Endothelial cell of umbilical vein (primary cell): ENCODE measurements at regions not wholly inside any gene's neighbourhood (a gene's known extent, or its start where the extent isn't known, plus 50 kb on each side); places are given as distances from the start of the nearest gene placed in this dataset.

Experiments
- EZH2 ChIP-seq: IDR thresholded peaks from 2 replicates; pipeline ENCODE4 v1.6.1; 2012; ENCODE audit warnings: borderline replicate concordance, low read depth, mild to moderate bottlenecking, moderate library complexity, low read length, inconsistent platforms; ENCODE audit not compliant: severe bottlenecking
- MYC ChIP-seq: IDR thresholded peaks from one replicate; pipeline ENCODE4 v1.6.1; 2011; ENCODE audit warnings: mild to moderate bottlenecking, low read depth, low read length
- POLR2A ChIP-seq: IDR thresholded peaks from 2 replicates; pipeline ENCODE4 v1.6.1; 2012; ENCODE audit warnings: low read depth, mild to moderate bottlenecking, control low read depth, low read length
- POLR2AphosphoS5 ChIP-seq: IDR thresholded peaks from 2 replicates; pipeline ENCODE4 v1.6.1; 2012; ENCODE audit warnings: low read depth, mild to moderate bottlenecking, control low read depth, low read length, moderate library complexity; ENCODE audit not compliant: insufficient read depth
- TF ChIP-seq, protein P1 (sequence below), 2 donors: IDR thresholded peaks; 1 replicate in 1 of 2; 2 replicates in 1 of 2; pipeline ENCODE4 v1.5.1; 2011; ENCODE audit warnings: low read length in 2 of 2, mild to moderate bottlenecking in 2 of 2, moderate library complexity in 2 of 2, control low read depth in 1 of 2, inconsistent platforms in 1 of 2, low read depth in 1 of 2; ENCODE audit not compliant: insufficient read depth in 1 of 2; ENCODE audit errors: extremely low read depth in 1 of 2
- TF ChIP-seq, protein P2 (sequence below): IDR thresholded peaks from 2 replicates; pipeline ENCODE4 v1.6.1; 2011; ENCODE audit not compliant: insufficient read depth, insufficient read length

DNA sequence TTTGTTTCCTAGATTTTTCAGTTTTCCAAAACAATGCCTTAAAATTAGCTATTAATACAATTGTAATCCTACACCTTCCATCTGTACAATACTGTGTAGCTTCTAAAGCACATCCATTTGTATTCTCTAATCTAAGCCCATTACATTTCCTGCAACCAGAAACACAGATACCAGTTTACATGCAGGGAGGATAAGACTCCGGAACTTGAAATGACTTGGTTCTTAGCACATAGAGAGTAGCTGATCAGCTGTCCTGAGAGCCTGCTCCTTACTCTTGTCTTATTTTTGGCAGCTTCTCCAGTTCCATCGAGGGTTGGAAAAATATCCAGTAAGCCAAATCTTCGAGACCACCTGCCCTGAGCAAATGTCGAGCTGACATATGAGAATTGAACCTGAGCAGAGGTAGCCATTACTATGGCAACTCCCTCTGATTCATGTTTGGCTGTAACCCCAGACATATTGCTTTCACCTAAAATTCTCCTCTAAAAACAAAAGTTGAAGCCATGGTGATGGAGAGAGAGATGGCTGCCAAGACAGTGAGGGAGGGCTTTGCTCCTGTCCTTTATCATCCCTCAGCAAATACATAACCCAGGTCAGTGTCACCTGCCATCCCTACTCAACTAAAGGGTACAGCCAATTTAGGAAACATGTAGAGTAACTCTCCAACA lies 542.8 kb downstream of the IRS1 start:
- TF ChIP-seq, protein P1, sequence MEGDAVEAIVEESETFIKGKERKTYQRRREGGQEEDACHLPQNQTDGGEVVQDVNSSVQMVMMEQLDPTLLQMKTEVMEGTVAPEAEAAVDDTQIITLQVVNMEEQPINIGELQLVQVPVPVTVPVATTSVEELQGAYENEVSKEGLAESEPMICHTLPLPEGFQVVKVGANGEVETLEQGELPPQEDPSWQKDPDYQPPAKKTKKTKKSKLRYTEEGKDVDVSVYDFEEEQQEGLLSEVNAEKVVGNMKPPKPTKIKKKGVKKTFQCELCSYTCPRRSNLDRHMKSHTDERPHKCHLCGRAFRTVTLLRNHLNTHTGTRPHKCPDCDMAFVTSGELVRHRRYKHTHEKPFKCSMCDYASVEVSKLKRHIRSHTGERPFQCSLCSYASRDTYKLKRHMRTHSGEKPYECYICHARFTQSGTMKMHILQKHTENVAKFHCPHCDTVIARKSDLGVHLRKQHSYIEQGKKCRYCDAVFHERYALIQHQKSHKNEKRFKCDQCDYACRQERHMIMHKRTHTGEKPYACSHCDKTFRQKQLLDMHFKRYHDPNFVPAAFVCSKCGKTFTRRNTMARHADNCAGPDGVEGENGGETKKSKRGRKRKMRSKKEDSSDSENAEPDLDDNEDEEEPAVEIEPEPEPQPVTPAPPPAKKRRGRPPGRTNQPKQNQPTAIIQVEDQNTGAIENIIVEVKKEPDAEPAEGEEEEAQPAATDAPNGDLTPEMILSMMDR (IDR thresholded peaks at IDR 0.05; ENCODE audit: extremely low read depth in 1 of 2, insufficient read depth in 1 of 2, low read depth in 1 of 2, low read length in 2 of 2), result no peak
- TF ChIP-seq POLR2AphosphoS5, result no peak
- no peak for TF ChIP-seq POLR2A
- no peak for TF ChIP-seq EZH2
- TF ChIP-seq, protein P2, sequence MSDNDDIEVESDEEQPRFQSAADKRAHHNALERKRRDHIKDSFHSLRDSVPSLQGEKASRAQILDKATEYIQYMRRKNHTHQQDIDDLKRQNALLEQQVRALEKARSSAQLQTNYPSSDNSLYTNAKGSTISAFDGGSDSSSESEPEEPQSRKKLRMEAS, result no peak
- TF ChIP-seq MYC, result no peak
